ENCODE measurements at regions not wholly inside any gene's neighbourhood (a gene's known extent, or its start where the extent isn't known, plus 50 kb on each side); places are given as distances from the start of the nearest gene placed in this dataset.

GRCh38 chr16:65641049-65641761, 519.3 kb upstream of the CDH11 start:
- no peak overlapping the region for H3K4me3 ChIP-seq (ENCODE audit: insufficient read depth, low read depth, low read length)
- H3K36me3 ChIP-seq (ENCODE audit: control insufficient read depth, insufficient read depth, low read length), result no peaks in the 10 kb centered on the region
- H3K9me3 ChIP-seq (ENCODE audit: control insufficient read depth, low read length), result no peaks in the 10 kb centered on the region
- no peak overlapping the region for H3K27ac ChIP-seq (ENCODE audit: insufficient read depth, low read depth, low read length, poor library complexity, severe bottlenecking)
- WGBS, 2 experiments, result 92 to 95% methylated on average over 3 of the region's 3 CpGs
- H3K27me3 ChIP-seq (ENCODE audit: control insufficient read depth, insufficient read depth, low read length, poor library complexity, severe bottlenecking), result no peaks in the 10 kb centered on the region
- H3K4me1 ChIP-seq (ENCODE audit: control insufficient read depth, insufficient read depth, low read length), result no peaks in the 10 kb centered on the region

- H3K9me3 ChIP-seq (ENCODE audit: control insufficient read depth, low read length), result no peaks in the 10 kb centered on the region
- WGBS, 2 experiments, result no CpG with 5 or more reads among the region's 1 CpG
- no peaks in the 10 kb centered on the region for H3K36me3 ChIP-seq (ENCODE audit: control insufficient read depth, insufficient read depth, low read length)
- H3K27me3 ChIP-seq (ENCODE audit: control insufficient read depth, insufficient read depth, low read length, poor library complexity, severe bottlenecking), result no peaks in the 10 kb centered on the region
- H3K27ac ChIP-seq (ENCODE audit: insufficient read depth, low read depth, low read length, poor library complexity, severe bottlenecking), result no peak overlapping the region
- H3K4me3 ChIP-seq (ENCODE audit: insufficient read depth, low read depth, low read length), result no peak overlapping the region
- H3K4me1 ChIP-seq (ENCODE audit: control insufficient read depth, insufficient read depth, low read length), result no peaks in the 10 kb centered on the region
Measured at GRCh38 chr16:65634833-65635232, 513.0 kb upstream of the CDH11 start.

GRCh38 chr16:65634291-65634690, 512.4 kb upstream of the CDH11 start:
- H3K27me3 ChIP-seq (ENCODE audit: control insufficient read depth, insufficient read depth, low read length, poor library complexity, severe bottlenecking), result no peaks in the 10 kb centered on the region
- H3K4me1 ChIP-seq (ENCODE audit: control insufficient read depth, insufficient read depth, low read length), result no peaks in the 10 kb centered on the region
- 86 to 87% methylated on average over 5 of the region's 5 CpGs for WGBS, 2 experiments

GRCh38 chr16:65624666-65625065, 502.8 kb upstream of the CDH11 start:
- Histone ChIP-seq H3K9me3 (ENCODE audit: control insufficient read depth, low read length) (no peaks in the 10 kb centered on the region), H3K4me1 (ENCODE audit: control insufficient read depth, insufficient read depth, low read length) (no peaks in the 10 kb centered on the region), H3K27me3 (ENCODE audit: control insufficient read depth, insufficient read depth, low read length, poor library complexity, severe bottlenecking) (no peaks in the 10 kb centered on the region), H3K4me3 (ENCODE audit: insufficient read depth, low read depth, low read length) (no peak overlapping the region), H3K27ac (ENCODE audit: insufficient read depth, low read depth, low read length, poor library complexity, severe bottlenecking) (no peak overlapping the region), H3K36me3 (ENCODE audit: control insufficient read depth, insufficient read depth, low read length) (no peaks in the 10 kb centered on the region)
- 94 to 100% methylated on average over 2 of the region's 2 CpGs for WGBS, 2 experiments

More at GRCh38 chr16:65634291-65634690, 512.4 kb upstream of the CDH11 start:
- Histone ChIP-seq H3K36me3 (ENCODE audit: control insufficient read depth, insufficient read depth, low read length) (no peaks in the 10 kb centered on the region), H3K4me3 (ENCODE audit: insufficient read depth, low read depth, low read length) (no peak overlapping the region), H3K27ac (ENCODE audit: insufficient read depth, low read depth, low read length, poor library complexity, severe bottlenecking) (no peak overlapping the region), H3K9me3 (ENCODE audit: control insufficient read depth, low read length) (no peaks in the 10 kb centered on the region)

GRCh38 chr16:65624229-65624628, 502.4 kb upstream of the CDH11 start:
- H3K36me3 ChIP-seq (ENCODE audit: control insufficient read depth, insufficient read depth, low read length), result no peaks in the 10 kb centered on the region
- no peaks in the 10 kb centered on the region for H3K4me1 ChIP-seq (ENCODE audit: control insufficient read depth, insufficient read depth, low read length)
- WGBS, 2 experiments, result 94 to 96% methylated on average over 2 of the region's 2 CpGs
- no peaks in the 10 kb centered on the region for H3K9me3 ChIP-seq (ENCODE audit: control insufficient read depth, low read length)
- no peaks in the 10 kb centered on the region for H3K27me3 ChIP-seq (ENCODE audit: control insufficient read depth, insufficient read depth, low read length, poor library complexity, severe bottlenecking)
- no peak overlapping the region for H3K4me3 ChIP-seq (ENCODE audit: insufficient read depth, low read depth, low read length)
- H3K27ac ChIP-seq (ENCODE audit: insufficient read depth, low read depth, low read length, poor library complexity, severe bottlenecking), result no peak overlapping the region

- no peak overlapping the region for H3K4me3 ChIP-seq (ENCODE audit: insufficient read depth, low read depth, low read length)
- H3K27ac ChIP-seq (ENCODE audit: insufficient read depth, low read depth, low read length, poor library complexity, severe bottlenecking), result no peak overlapping the region
- WGBS, 2 experiments, result 92 to 95% methylated on average over 4 of the region's 4 CpGs
- no peaks in the 10 kb centered on the region for H3K27me3 ChIP-seq (ENCODE audit: control insufficient read depth, insufficient read depth, low read length, poor library complexity, severe bottlenecking)
- no peaks in the 10 kb centered on the region for H3K4me1 ChIP-seq (ENCODE audit: control insufficient read depth, insufficient read depth, low read length)
- H3K36me3 ChIP-seq (ENCODE audit: control insufficient read depth, insufficient read depth, low read length), result no peaks in the 10 kb centered on the region
- no peaks in the 10 kb centered on the region for H3K9me3 ChIP-seq (ENCODE audit: control insufficient read depth, low read length)
Measured at GRCh38 chr16:65622871-65623270, 501.0 kb upstream of the CDH11 start.

GRCh38 chr16:65622151-65622550, 500.3 kb upstream of the CDH11 start:
- Histone ChIP-seq H3K36me3 (ENCODE audit: control insufficient read depth, insufficient read depth, low read length) (no peaks in the 10 kb centered on the region), H3K4me1 (ENCODE audit: control insufficient read depth, insufficient read depth, low read length) (no peaks in the 10 kb centered on the region), H3K27ac (ENCODE audit: insufficient read depth, low read depth, low read length, poor library complexity, severe bottlenecking) (no peak overlapping the region), H3K4me3 (ENCODE audit: insufficient read depth, low read depth, low read length) (no peak overlapping the region), H3K9me3 (ENCODE audit: control insufficient read depth, low read length) (no peaks in the 10 kb centered on the region), H3K27me3 (ENCODE audit: control insufficient read depth, insufficient read depth, low read length, poor library complexity, severe bottlenecking) (no peaks in the 10 kb centered on the region)
- 94% methylated on average over 4 of the region's 5 CpGs for WGBS, 2 experiments

- Histone ChIP-seq H3K27me3 (ENCODE audit: control insufficient read depth, insufficient read depth, low read length, poor library complexity, severe bottlenecking) (no peaks in the 10 kb centered on the region), H3K4me3 (ENCODE audit: insufficient read depth, low read depth, low read length) (no peak overlapping the region), H3K27ac (ENCODE audit: insufficient read depth, low read depth, low read length, poor library complexity, severe bottlenecking) (no peak overlapping the region), H3K36me3 (ENCODE audit: control insufficient read depth, insufficient read depth, low read length) (no peaks in the 10 kb centered on the region), H3K9me3 (ENCODE audit: control insufficient read depth, low read length) (no peaks in the 10 kb centered on the region), H3K4me1 (ENCODE audit: control insufficient read depth, insufficient read depth, low read length) (no peaks in the 10 kb centered on the region)
- WGBS, 2 experiments, result 89 to 93% methylated on average over 3 of the region's 3 CpGs
Measured at GRCh38 chr16:65621640-65622039, 499.8 kb upstream of the CDH11 start.

- H3K36me3 ChIP-seq (ENCODE audit: control insufficient read depth, insufficient read depth, low read length), result no peaks in the 10 kb centered on the region
- no peaks in the 10 kb centered on the region for H3K9me3 ChIP-seq (ENCODE audit: control insufficient read depth, low read length)
- no peak overlapping the region for H3K4me3 ChIP-seq (ENCODE audit: insufficient read depth, low read depth, low read length)
- 100% methylated on average over 2 to 3 of the region's 3 CpGs for WGBS, 2 experiments
- H3K4me1 ChIP-seq (ENCODE audit: control insufficient read depth, insufficient read depth, low read length), result no peaks in the 10 kb centered on the region
- no peaks in the 10 kb centered on the region for H3K27me3 ChIP-seq (ENCODE audit: control insufficient read depth, insufficient read depth, low read length, poor library complexity, severe bottlenecking)
- no peak overlapping the region for H3K27ac ChIP-seq (ENCODE audit: insufficient read depth, low read depth, low read length, poor library complexity, severe bottlenecking)
Measured at GRCh38 chr16:65619606-65620005, 497.7 kb upstream of the CDH11 start.

GRCh38 chr16:65618931-65619330, 497.1 kb upstream of the CDH11 start:
- H3K27ac ChIP-seq (ENCODE audit: insufficient read depth, low read depth, low read length, poor library complexity, severe bottlenecking), result no peak overlapping the region
- WGBS, 2 experiments, result 88 to 90% methylated on average over 1 of the region's 1 CpG

GRCh38 chr16:65618333-65618732, 496.5 kb upstream of the CDH11 start:
- Histone ChIP-seq H3K36me3 (ENCODE audit: control insufficient read depth, insufficient read depth, low read length) (no peaks in the 10 kb centered on the region), H3K27me3 (ENCODE audit: control insufficient read depth, insufficient read depth, low read length, poor library complexity, severe bottlenecking) (no peaks in the 10 kb centered on the region)
- WGBS, 2 experiments, result 88 to 93% methylated on average over 2 of the region's 2 CpGs

More at GRCh38 chr16:65618931-65619330, 497.1 kb upstream of the CDH11 start:
- H3K4me1 ChIP-seq (ENCODE audit: control insufficient read depth, insufficient read depth, low read length), result no peaks in the 10 kb centered on the region
- no peaks in the 10 kb centered on the region for H3K9me3 ChIP-seq (ENCODE audit: control insufficient read depth, low read length)
- H3K36me3 ChIP-seq (ENCODE audit: control insufficient read depth, insufficient read depth, low read length), result no peaks in the 10 kb centered on the region
- no peaks in the 10 kb centered on the region for H3K27me3 ChIP-seq (ENCODE audit: control insufficient read depth, insufficient read depth, low read length, poor library complexity, severe bottlenecking)
- H3K4me3 ChIP-seq (ENCODE audit: insufficient read depth, low read depth, low read length), result no peak overlapping the region

More at GRCh38 chr16:65618333-65618732, 496.5 kb upstream of the CDH11 start:
- no peak overlapping the region for H3K27ac ChIP-seq (ENCODE audit: insufficient read depth, low read depth, low read length, poor library complexity, severe bottlenecking)
- no peaks in the 10 kb centered on the region for H3K4me1 ChIP-seq (ENCODE audit: control insufficient read depth, insufficient read depth, low read length)
- no peaks in the 10 kb centered on the region for H3K9me3 ChIP-seq (ENCODE audit: control insufficient read depth, low read length)
- H3K4me3 ChIP-seq (ENCODE audit: insufficient read depth, low read depth, low read length), result no peak overlapping the region

Measured in ectodermal cell (in vitro differentiated cells).